ENCODE measurements at regions not wholly inside any gene's neighbourhood (a gene's known extent, or its start where the extent isn't known, plus 50 kb on each side); places are given as distances from the start of the nearest gene placed in this dataset.
A peak's percentile ranks its signal among the peaks of the same experiment; 100 is the strongest.

GRCh38 chr6:27126815-27127537 lies 120.5 kb upstream of the PRSS16 start (continued):
- TF ChIP-seq DBP (CRISPR knock-in tag; IDR thresholded peaks at IDR 0.05; ENCODE audit: not compliant biosample characterization) (no peak), SSRP1 (CRISPR knock-in tag; IDR thresholded peaks at IDR 0.05) (no peak), ZNF547 (CRISPR knock-in tag; IDR thresholded peaks at IDR 0.05) (no peak), ZEB1 (IDR thresholded peaks at IDR 0.05; ENCODE audit: insufficient replicate concordance, low read depth) (no peak), SOX6 (IDR thresholded peaks at IDR 0.05) (no peak), SOX6 (CRISPR knock-in tag; IDR thresholded peaks at IDR 0.05) (peak; percentile 37; the same call in 1 of the 2 replicates), TCF12 (IDR thresholded peaks at IDR 0.05) (no peak), TCF12 (CRISPR knock-in tag; IDR thresholded peaks at IDR 0.05) (no peak), GPN1 (CRISPR knock-in tag; IDR thresholded peaks at IDR 0.05; ENCODE audit: borderline replicate concordance) (no peak), BRCA1 (CRISPR knock-in tag; IDR thresholded peaks at IDR 0.05) (0 out of 2 replicates have a peak, but pooled peaks have one; percentile 27), ZNF737 (CRISPR knock-in tag; IDR thresholded peaks at IDR 0.05; ENCODE audit: borderline replicate concordance) (no peak), HOXA7 (CRISPR knock-in tag; IDR thresholded peaks at IDR 0.05) (no peak), THRA (CRISPR knock-in tag; IDR thresholded peaks at IDR 0.05; ENCODE audit: borderline replicate concordance) (peak; percentile 27; the same call in 1 of the 2 replicates), FOXK1 (CRISPR knock-in tag; IDR thresholded peaks at IDR 0.05; ENCODE audit: borderline replicate concordance, low read depth) (peak; percentile 50; the same call in 1 of the 2 replicates), TFE3 (CRISPR knock-in tag; IDR thresholded peaks at IDR 0.05) (0 out of 2 replicates have a peak, but pooled peaks have one; percentile 38)
- TF ChIP-seq, protein P1, sequence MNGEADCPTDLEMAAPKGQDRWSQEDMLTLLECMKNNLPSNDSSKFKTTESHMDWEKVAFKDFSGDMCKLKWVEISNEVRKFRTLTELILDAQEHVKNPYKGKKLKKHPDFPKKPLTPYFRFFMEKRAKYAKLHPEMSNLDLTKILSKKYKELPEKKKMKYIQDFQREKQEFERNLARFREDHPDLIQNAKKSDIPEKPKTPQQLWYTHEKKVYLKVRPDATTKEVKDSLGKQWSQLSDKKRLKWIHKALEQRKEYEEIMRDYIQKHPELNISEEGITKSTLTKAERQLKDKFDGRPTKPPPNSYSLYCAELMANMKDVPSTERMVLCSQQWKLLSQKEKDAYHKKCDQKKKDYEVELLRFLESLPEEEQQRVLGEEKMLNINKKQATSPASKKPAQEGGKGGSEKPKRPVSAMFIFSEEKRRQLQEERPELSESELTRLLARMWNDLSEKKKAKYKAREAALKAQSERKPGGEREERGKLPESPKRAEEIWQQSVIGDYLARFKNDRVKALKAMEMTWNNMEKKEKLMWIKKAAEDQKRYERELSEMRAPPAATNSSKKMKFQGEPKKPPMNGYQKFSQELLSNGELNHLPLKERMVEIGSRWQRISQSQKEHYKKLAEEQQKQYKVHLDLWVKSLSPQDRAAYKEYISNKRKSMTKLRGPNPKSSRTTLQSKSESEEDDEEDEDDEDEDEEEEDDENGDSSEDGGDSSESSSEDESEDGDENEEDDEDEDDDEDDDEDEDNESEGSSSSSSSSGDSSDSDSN (CRISPR knock-in tag; IDR thresholded peaks at IDR 0.05): peak; percentile 56; the same call in 1 of the 2 replicates
- TF ChIP-seq, protein P2, sequence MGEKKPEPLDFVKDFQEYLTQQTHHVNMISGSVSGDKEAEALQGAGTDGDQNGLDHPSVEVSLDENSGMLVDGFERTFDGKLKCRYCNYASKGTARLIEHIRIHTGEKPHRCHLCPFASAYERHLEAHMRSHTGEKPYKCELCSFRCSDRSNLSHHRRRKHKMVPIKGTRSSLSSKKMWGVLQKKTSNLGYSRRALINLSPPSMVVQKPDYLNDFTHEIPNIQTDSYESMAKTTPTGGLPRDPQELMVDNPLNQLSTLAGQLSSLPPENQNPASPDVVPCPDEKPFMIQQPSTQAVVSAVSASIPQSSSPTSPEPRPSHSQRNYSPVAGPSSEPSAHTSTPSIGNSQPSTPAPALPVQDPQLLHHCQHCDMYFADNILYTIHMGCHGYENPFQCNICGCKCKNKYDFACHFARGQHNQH (CRISPR knock-in tag; IDR thresholded peaks at IDR 0.05): peak; percentile 87
- TF ChIP-seq, protein P3, sequence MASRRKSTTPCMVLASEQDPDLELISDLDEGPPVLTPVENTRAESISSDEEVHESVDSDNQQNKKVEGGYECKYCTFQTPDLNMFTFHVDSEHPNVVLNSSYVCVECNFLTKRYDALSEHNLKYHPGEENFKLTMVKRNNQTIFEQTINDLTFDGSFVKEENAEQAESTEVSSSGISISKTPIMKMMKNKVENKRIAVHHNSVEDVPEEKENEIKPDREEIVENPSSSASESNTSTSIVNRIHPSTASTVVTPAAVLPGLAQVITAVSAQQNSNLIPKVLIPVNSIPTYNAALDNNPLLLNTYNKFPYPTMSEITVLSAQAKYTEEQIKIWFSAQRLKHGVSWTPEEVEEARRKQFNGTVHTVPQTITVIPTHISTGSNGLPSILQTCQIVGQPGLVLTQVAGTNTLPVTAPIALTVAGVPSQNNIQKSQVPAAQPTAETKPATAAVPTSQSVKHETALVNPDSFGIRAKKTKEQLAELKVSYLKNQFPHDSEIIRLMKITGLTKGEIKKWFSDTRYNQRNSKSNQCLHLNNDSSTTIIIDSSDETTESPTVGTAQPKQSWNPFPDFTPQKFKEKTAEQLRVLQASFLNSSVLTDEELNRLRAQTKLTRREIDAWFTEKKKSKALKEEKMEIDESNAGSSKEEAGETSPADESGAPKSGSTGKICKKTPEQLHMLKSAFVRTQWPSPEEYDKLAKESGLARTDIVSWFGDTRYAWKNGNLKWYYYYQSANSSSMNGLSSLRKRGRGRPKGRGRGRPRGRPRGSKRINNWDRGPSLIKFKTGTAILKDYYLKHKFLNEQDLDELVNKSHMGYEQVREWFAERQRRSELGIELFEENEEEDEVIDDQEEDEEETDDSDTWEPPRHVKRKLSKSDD (CRISPR knock-in tag; IDR thresholded peaks at IDR 0.05; ENCODE audit: low read depth): 0 out of 2 replicates have a peak, but pooled peaks have one; percentile 31

Data from HepG2 (cell line).